Trophoblast cell (in vitro differentiated cells and primary cell): ENCODE measurements at regions not wholly inside any gene's neighbourhood (a gene's known extent, or its start where the extent isn't known, plus 50 kb on each side); places are given as distances from the start of the nearest gene placed in this dataset.
"Not testable (repeated sequence)": the region's sequence is repeated elsewhere in the genome, so short reads cannot be mapped to it uniquely, and the experiment has no call there.

Experiments
- DNase-seq, 2 donors: peaks; one replicate each; pipeline ENCODE4 v3.0.0-alpha.2; 2016
- H2AFZ ChIP-seq: 2 replicates; pipeline ENCODE4 v1.6.1; 2013; ENCODE audit warnings: low read length, moderate library complexity, mild to moderate bottlenecking; ENCODE audit not compliant: insufficient read depth, poor library complexity
- H2AK5ac ChIP-seq: 2 replicates; pipeline ENCODE4 v1.6.1; 2013; ENCODE audit warnings: mild to moderate bottlenecking, low read length
- H2BK120ac ChIP-seq: 2 replicates; pipeline ENCODE4 v1.6.1; 2013; ENCODE audit warnings: low read length, mild to moderate bottlenecking, moderate library complexity; ENCODE audit not compliant: insufficient read depth, poor library complexity
- H2BK12ac ChIP-seq: 2 replicates; pipeline ENCODE4 v1.6.1; 2013; ENCODE audit warnings: mild to moderate bottlenecking, low read length, moderate library complexity
- H2BK5ac ChIP-seq: 2 replicates; pipeline ENCODE4 v1.6.1; 2013; ENCODE audit warnings: low read length, low read depth, moderate library complexity, mild to moderate bottlenecking; ENCODE audit not compliant: poor library complexity
- H3K14ac ChIP-seq: 2 replicates; pipeline ENCODE4 v1.6.1; 2013; ENCODE audit warnings: mild to moderate bottlenecking, low read length
- H3K18ac ChIP-seq: 2 replicates; pipeline ENCODE4 v1.6.1; 2013; ENCODE audit warnings: mild to moderate bottlenecking, low read length
- H3K23ac ChIP-seq: 2 replicates; pipeline ENCODE4 v1.6.1; 2013; ENCODE audit warnings: low read length
- H3K27ac ChIP-seq: 2 replicates; pipeline ENCODE4 v1.5.1; 2013; ENCODE audit warnings: low read depth, mild to moderate bottlenecking, inconsistent platforms, low read length, moderate library complexity
- H3K27me3 ChIP-seq: 2 replicates; pipeline ENCODE4 v1.6.1; 2013; ENCODE audit warnings: inconsistent platforms, mild to moderate bottlenecking, low read length, moderate library complexity; ENCODE audit not compliant: insufficient read depth
- H3K36me3 ChIP-seq, 2 experiments: 1 replicate in 1 of 2; 2 replicates in 1 of 2; pipeline ENCODE4 v1.6.1; 2013; ENCODE audit warnings: low read length in 2 of 2, mild to moderate bottlenecking in 2 of 2, moderate library complexity in 1 of 2; ENCODE audit not compliant: insufficient read depth in 2 of 2, control insufficient read depth in 1 of 2
- H3K4ac ChIP-seq: 2 replicates; pipeline ENCODE4 v1.6.1; 2013; ENCODE audit warnings: low read depth, mild to moderate bottlenecking, low read length, moderate library complexity
- H3K4me1 ChIP-seq, 2 experiments: 1 replicate in 1 of 2; 2 replicates in 1 of 2; pipeline ENCODE4 v1.6.1; 2013; ENCODE audit warnings: low read length in 2 of 2, mild to moderate bottlenecking in 2 of 2, moderate library complexity in 1 of 2; ENCODE audit not compliant: insufficient read depth in 2 of 2, control insufficient read depth in 1 of 2
- H3K4me2 ChIP-seq: 2 replicates; pipeline ENCODE4 v1.6.1; 2013; ENCODE audit warnings: inconsistent platforms, mild to moderate bottlenecking, low read length, moderate library complexity
- H3K4me3 ChIP-seq: 2 replicates; pipeline ENCODE4 v1.5.1; 2013; ENCODE audit warnings: mild to moderate bottlenecking, low read depth, low read length, inconsistent platforms
- H3K79me1 ChIP-seq: one replicate; pipeline ENCODE4 v1.6.1; 2013; ENCODE audit warnings: low read length
- H3K79me2 ChIP-seq: 2 replicates; pipeline ENCODE4 v1.6.1; 2013; ENCODE audit warnings: low read length, mild to moderate bottlenecking; ENCODE audit not compliant: control insufficient read depth, insufficient read depth, poor library complexity
- H3K9ac ChIP-seq: 2 replicates; pipeline ENCODE4 v1.6.1; 2013; ENCODE audit warnings: mild to moderate bottlenecking, low read length
- H3K9me3 ChIP-seq: 2 replicates; pipeline ENCODE4 v1.6.1; 2013; ENCODE audit warnings: low read depth, mild to moderate bottlenecking, control low read depth, inconsistent platforms, low read length; ENCODE audit not compliant: insufficient read depth
- H4K12ac ChIP-seq: 2 replicates; pipeline ENCODE4 v1.6.1; 2013; ENCODE audit warnings: low read depth, mild to moderate bottlenecking, low read length, moderate library complexity
- H4K8ac ChIP-seq: 2 replicates; pipeline ENCODE4 v1.6.1; 2013; ENCODE audit warnings: low read depth, mild to moderate bottlenecking, low read length, moderate library complexity
- H4K91ac ChIP-seq: one replicate; pipeline ENCODE4 v1.6.1; 2013; ENCODE audit warnings: low read depth, mild to moderate bottlenecking, low read length, moderate library complexity
- WGBS: extraction: QIAGEN DNeasy Blood & Tissue Kit; methylation state at CpG from one replicate; pipeline ENCODE4 v1.1.7; 2013; ENCODE audit warnings: missing lambda C conversion rate; ENCODE audit not compliant: insufficient read length, insufficient coverage; ENCODE audit errors: extremely low coverage; 5-methylcytosine and 5-hydroxymethylcytosine counted together

- DNase-seq, result no peak
- Histone ChIP-seq H2BK12ac (no peak overlapping the region), H3K9ac (no peak overlapping the region), H4K91ac (no peak overlapping the region), H3K27ac (no peak overlapping the region), H3K14ac (no peak overlapping the region), H3K4me3 (no peak overlapping the region), H3K9me3 (no peaks in the 10 kb centered on the region), H4K8ac (no peak overlapping the region), H2BK120ac (no peak overlapping the region), H3K36me3 (no peaks in the 10 kb centered on the region), H3K18ac (no peak overlapping the region), H2AFZ (no peak overlapping the region), H3K4me1 (no peaks in the 10 kb centered on the region), H3K23ac (no peak overlapping the region), H3K4ac (no peak overlapping the region), H3K27me3 (no peaks in the 10 kb centered on the region), H3K79me2 (no peaks in the 10 kb centered on the region), H3K4me2 (no peak overlapping the region), H3K79me1 (no peaks in the 10 kb centered on the region), H2BK5ac (no peak overlapping the region), H2AK5ac (no peak overlapping the region), H4K12ac (no peak overlapping the region)
- no CpG with 5 or more reads among the region's 3 CpGs for WGBS
Measured at GRCh38 chr10:16242446-16242845, 194.4 kb upstream of the PTER start.

- no peaks in the 10 kb centered on the region for H3K36me3 ChIP-seq
- no peak overlapping the region for H3K18ac ChIP-seq
- no peak overlapping the region for H2BK12ac ChIP-seq
- H4K12ac ChIP-seq, result no peak overlapping the region
- H2BK120ac ChIP-seq, result no peak overlapping the region
- no peak for DNase-seq
- no peak overlapping the region for H2AFZ ChIP-seq
- H4K91ac ChIP-seq, result no peak overlapping the region
- H3K4me1 ChIP-seq, result no peaks in the 10 kb centered on the region
- no peak overlapping the region for H3K4me2 ChIP-seq
- H3K9ac ChIP-seq, result no peak overlapping the region
- no peak overlapping the region for H3K4me3 ChIP-seq
- H3K27ac ChIP-seq, result no peak overlapping the region
- no peaks in the 10 kb centered on the region for H3K79me2 ChIP-seq
- H3K9me3 ChIP-seq, result no peaks in the 10 kb centered on the region
- H2AK5ac ChIP-seq, result no peak overlapping the region
- no peak overlapping the region for H3K14ac ChIP-seq
- no peak overlapping the region for H3K23ac ChIP-seq
- no peak overlapping the region for H2BK5ac ChIP-seq
- H4K8ac ChIP-seq, result no peak overlapping the region
- no peaks in the 10 kb centered on the region for H3K79me1 ChIP-seq
- H3K4ac ChIP-seq, result no peak overlapping the region
- no peaks in the 10 kb centered on the region for H3K27me3 ChIP-seq
Measured at GRCh38 chr10:16242859-16243613, 193.8 kb upstream of the PTER start.

GRCh38 chr10:16250136-16250535 lies 186.7 kb upstream of the PTER start:
- H3K79me1 ChIP-seq, H2AK5ac ChIP-seq, H2AFZ ChIP-seq, H2BK5ac ChIP-seq, H4K8ac ChIP-seq, H4K91ac ChIP-seq, H3K79me2 ChIP-seq, H4K12ac ChIP-seq, H3K9me3 ChIP-seq, H3K4me3 ChIP-seq, H3K9ac ChIP-seq, H3K27me3 ChIP-seq, H2BK120ac ChIP-seq, H3K4ac ChIP-seq, DNase-seq, H3K4me1 ChIP-seq, H3K14ac ChIP-seq, H3K27ac ChIP-seq, H3K23ac ChIP-seq, H3K36me3 ChIP-seq, H2BK12ac ChIP-seq, H3K18ac ChIP-seq, H3K4me2 ChIP-seq: not testable (repeated sequence)
- no CpG with 5 or more reads among the region's 7 CpGs for WGBS

GRCh38 chr10:16256336-16256735 lies 180.5 kb upstream of the PTER start:
- no peaks in the 10 kb centered on the region for H3K27me3 ChIP-seq
- no peak overlapping the region for H3K4me3 ChIP-seq
- DNase-seq, result no peak
- H3K79me2 ChIP-seq, result no peaks in the 10 kb centered on the region
- H3K9ac ChIP-seq, result no peak overlapping the region
- no peaks in the 10 kb centered on the region for H3K79me1 ChIP-seq
- no peak overlapping the region for H3K4ac ChIP-seq
- no peak overlapping the region for H3K18ac ChIP-seq
- no peak overlapping the region for H3K23ac ChIP-seq
- WGBS, result no CpG with 5 or more reads among the region's 3 CpGs
- H2BK5ac ChIP-seq, result no peak overlapping the region
- no peak overlapping the region for H2BK120ac ChIP-seq
- H4K8ac ChIP-seq, result no peak overlapping the region
- H3K4me2 ChIP-seq, result no peak overlapping the region
- no peak overlapping the region for H2AFZ ChIP-seq
- peaks cover 0 to 3% of the 10 kb centered on the region in 2 experiments for H3K4me1 ChIP-seq
- no peak overlapping the region for H2BK12ac ChIP-seq
- no peak overlapping the region for H4K12ac ChIP-seq
- no peak overlapping the region for H2AK5ac ChIP-seq
- no peak overlapping the region for H4K91ac ChIP-seq
- H3K27ac ChIP-seq, result no peak overlapping the region
- no peaks in the 10 kb centered on the region for H3K36me3 ChIP-seq
- no peak overlapping the region for H3K14ac ChIP-seq
- no peaks in the 10 kb centered on the region for H3K9me3 ChIP-seq
